ENCODE measurements at regions not wholly inside any gene's neighbourhood (a gene's known extent, or its start where the extent isn't known, plus 50 kb on each side); places are given as distances from the start of the nearest gene placed in this dataset.
A peak's percentile ranks its signal among the peaks of the same experiment; 100 is the strongest.

DNA sequence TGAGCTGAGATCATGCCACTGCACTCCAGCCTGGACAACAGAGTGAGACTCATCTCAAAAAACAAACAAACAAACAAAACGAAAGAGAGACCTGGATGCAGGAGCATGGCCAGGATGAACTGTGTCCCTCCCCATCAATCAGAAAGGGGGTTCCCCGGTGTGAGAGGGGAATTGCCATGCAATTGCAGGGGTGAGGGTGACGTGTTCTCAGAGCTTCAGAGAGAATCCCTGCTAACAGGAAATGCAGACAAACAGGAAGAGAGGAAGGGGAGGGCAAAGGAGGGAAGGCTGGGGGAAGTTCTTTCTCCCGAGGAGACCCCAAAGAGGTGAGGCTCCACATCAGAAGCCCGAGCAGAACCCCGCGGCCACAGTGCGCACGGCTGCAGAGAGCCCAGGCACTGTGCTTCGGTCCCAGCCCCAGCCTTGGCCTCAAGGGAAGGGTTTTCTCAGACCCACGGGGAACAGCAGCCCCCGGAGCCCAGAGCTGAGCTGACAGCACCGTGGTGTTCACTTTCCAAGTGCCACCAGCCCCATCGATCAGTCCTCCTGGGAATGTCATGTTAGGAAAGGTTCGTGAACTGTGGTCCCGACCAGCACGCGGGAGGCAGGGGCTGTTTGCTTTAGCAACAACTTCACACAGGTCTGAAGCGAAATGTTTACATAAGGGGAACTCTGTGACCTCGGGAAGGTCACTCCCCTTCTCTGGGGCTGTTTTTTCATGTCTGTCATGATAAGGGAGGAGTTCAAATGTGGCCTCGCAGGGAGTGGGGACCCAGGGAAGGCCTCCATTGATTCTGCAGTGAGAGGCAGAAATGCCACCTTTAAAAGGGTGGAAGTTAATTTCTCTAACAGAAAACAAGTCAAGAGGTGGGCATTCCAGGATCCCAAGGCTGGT, 108.0 kb upstream of the ANO1 start (continued):
- TF ChIP-seq, protein P1, sequence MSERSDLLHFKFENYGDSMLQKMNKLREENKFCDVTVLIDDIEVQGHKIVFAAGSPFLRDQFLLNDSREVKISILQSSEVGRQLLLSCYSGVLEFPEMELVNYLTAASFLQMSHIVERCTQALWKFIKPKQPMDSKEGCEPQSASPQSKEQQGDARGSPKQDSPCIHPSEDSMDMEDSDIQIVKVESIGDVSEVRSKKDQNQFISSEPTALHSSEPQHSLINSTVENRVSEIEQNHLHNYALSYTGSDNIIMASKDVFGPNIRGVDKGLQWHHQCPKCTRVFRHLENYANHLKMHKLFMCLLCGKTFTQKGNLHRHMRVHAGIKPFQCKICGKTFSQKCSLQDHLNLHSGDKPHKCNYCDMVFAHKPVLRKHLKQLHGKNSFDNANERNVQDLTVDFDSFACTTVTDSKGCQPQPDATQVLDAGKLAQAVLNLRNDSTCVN (CRISPR knock-in tag; IDR thresholded peaks at IDR 0.05; ENCODE audit: borderline replicate concordance) = peak; percentile 66; the same call in 1 of the 2 replicates
- TF ChIP-seq, protein P2, sequence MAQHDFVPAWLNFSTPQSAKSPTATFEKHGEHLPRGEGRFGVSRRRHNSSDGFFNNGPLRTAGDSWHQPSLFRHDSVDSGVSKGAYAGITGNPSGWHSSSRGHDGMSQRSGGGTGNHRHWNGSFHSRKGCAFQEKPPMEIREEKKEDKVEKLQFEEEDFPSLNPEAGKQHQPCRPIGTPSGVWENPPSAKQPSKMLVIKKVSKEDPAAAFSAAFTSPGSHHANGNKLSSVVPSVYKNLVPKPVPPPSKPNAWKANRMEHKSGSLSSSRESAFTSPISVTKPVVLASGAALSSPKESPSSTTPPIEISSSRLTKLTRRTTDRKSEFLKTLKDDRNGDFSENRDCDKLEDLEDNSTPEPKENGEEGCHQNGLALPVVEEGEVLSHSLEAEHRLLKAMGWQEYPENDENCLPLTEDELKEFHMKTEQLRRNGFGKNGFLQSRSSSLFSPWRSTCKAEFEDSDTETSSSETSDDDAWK (CRISPR knock-in tag; IDR thresholded peaks at IDR 0.05) = no peak
- peak; percentile 95 for TF ChIP-seq ZSCAN21 (CRISPR knock-in tag; IDR thresholded peaks at IDR 0.05; ENCODE audit: borderline replicate concordance)
- no peak for TF ChIP-seq RFX1 (IDR thresholded peaks at IDR 0.05)
- no peak for TF ChIP-seq GTF3A (CRISPR knock-in tag; conservative IDR thresholded peaks at IDR 0.05)
- TF ChIP-seq ZNF724P (CRISPR knock-in tag; IDR thresholded peaks at IDR 0.05; ENCODE audit: borderline replicate concordance) = peak; percentile 87; the same call in 1 of the 2 replicates
- TF ChIP-seq, protein P3, sequence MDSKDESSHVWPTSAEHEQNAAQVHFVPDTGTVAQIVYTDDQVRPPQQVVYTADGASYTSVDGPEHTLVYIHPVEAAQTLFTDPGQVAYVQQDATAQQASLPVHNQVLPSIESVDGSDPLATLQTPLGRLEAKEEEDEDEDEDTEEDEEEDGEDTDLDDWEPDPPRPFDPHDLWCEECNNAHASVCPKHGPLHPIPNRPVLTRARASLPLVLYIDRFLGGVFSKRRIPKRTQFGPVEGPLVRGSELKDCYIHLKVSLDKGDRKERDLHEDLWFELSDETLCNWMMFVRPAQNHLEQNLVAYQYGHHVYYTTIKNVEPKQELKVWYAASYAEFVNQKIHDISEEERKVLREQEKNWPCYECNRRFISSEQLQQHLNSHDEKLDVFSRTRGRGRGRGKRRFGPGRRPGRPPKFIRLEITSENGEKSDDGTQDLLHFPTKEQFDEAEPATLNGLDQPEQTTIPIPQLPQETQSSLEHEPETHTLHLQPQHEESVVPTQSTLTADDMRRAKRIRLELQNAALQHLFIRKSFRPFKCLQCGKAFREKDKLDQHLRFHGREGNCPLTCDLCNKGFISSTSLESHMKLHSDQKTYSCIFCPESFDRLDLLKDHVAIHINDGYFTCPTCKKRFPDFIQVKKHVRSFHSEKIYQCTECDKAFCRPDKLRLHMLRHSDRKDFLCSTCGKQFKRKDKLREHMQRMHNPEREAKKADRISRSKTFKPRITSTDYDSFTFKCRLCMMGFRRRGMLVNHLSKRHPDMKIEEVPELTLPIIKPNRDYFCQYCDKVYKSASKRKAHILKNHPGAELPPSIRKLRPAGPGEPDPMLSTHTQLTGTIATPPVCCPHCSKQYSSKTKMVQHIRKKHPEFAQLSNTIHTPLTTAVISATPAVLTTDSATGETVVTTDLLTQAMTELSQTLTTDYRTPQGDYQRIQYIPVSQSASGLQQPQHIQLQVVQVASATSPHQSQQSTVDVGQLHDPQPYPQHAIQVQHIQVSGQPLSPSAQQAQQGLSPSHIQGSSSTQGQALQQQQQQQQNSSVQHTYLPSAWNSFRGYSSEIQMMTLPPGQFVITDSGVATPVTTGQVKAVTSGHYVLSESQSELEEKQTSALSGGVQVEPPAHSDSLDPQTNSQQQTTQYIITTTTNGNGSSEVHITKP (CRISPR knock-in tag; IDR thresholded peaks at IDR 0.05; ENCODE audit: low read depth) = peak; percentile 82
- peak; percentile 89 for TF ChIP-seq SALL2 (CRISPR knock-in tag; IDR thresholded peaks at IDR 0.05)
- TF ChIP-seq SRSF4 (IDR thresholded peaks at IDR 0.05; ENCODE audit: low read depth, low read length, poor library complexity, severe bottlenecking) = no peak
- TF ChIP-seq HMG20A (CRISPR knock-in tag; IDR thresholded peaks at IDR 0.05; ENCODE audit: borderline replicate concordance) = peak; percentile 100
- no peak for TF ChIP-seq PAF1 (CRISPR knock-in tag; IDR thresholded peaks at IDR 0.05)
- TF ChIP-seq SP1 (IDR thresholded peaks at IDR 0.05) = no peak
- TF ChIP-seq SP1 (CRISPR knock-in tag; IDR thresholded peaks at IDR 0.05) = peak; percentile 57
- TF ChIP-seq, protein P4, sequence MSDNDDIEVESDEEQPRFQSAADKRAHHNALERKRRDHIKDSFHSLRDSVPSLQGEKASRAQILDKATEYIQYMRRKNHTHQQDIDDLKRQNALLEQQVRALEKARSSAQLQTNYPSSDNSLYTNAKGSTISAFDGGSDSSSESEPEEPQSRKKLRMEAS (IDR thresholded peaks at IDR 0.05) = peak; percentile 95
- peak; percentile 78; the same call in 1 of the 2 replicates for TF ChIP-seq ZNF747 (CRISPR knock-in tag; IDR thresholded peaks at IDR 0.05; ENCODE audit: borderline replicate concordance)
- TF ChIP-seq PHF8 (CRISPR knock-in tag; IDR thresholded peaks at IDR 0.05) = peak; percentile 55; the same call in 1 of the 2 replicates
- no peak for TF ChIP-seq SRSF1 (optimal IDR thresholded peaks at IDR 0.05; ENCODE audit: low read depth, low read length)
- TF ChIP-seq HOXA9 (CRISPR knock-in tag; IDR thresholded peaks at IDR 0.05; ENCODE audit: borderline replicate concordance) = no peak
- TF ChIP-seq NFYC (CRISPR knock-in tag; IDR thresholded peaks at IDR 0.05) = peak; percentile 17; the same call in 1 of the 2 replicates
- no peak for TF ChIP-seq PLRG1 (conservative IDR thresholded peaks at IDR 0.05)
- peak; percentile 94 for TF ChIP-seq NCOR1 (IDR thresholded peaks at IDR 0.05; ENCODE audit: borderline replicate concordance, low read length)
- no peak for TF ChIP-seq ZNF562 (CRISPR knock-in tag; IDR thresholded peaks at IDR 0.05; ENCODE audit: borderline replicate concordance)
- TF ChIP-seq SNAI1 (CRISPR knock-in tag; IDR thresholded peaks at IDR 0.05; ENCODE audit: borderline replicate concordance) = no peak
- peak; percentile 97 for TF ChIP-seq KDM6A (CRISPR knock-in tag; IDR thresholded peaks at IDR 0.05; ENCODE audit: low read depth)
- TF ChIP-seq CBX5 (CRISPR knock-in tag; IDR thresholded peaks at IDR 0.05; ENCODE audit: borderline replicate concordance) = peak; percentile 95; the same call in 1 of the 2 replicates

All from HepG2 (cell line).